Erythroblast (primary cell): ENCODE measurements at regions not wholly inside any gene's neighbourhood (a gene's known extent, or its start where the extent isn't known, plus 50 kb on each side); places are given as distances from the start of the nearest gene placed in this dataset.
"Not testable (repeated sequence)": the region's sequence is repeated elsewhere in the genome, so short reads cannot be mapped to it uniquely, and the experiment has no call there.

Source experiments
- DNase-seq, 2 experiments: peaks; one replicate each; lab custom pipeline; 2025; lab: John Stamatoyannopoulos, UW
- GATA1 ChIP-seq: IDR thresholded peaks from 2 replicates; pipeline ENCODE4 v1.6.1; 2011; ENCODE audit warnings: low read depth, mild to moderate bottlenecking, control low read depth, low read length, moderate library complexity
- POLR2A ChIP-seq: IDR thresholded peaks from 2 replicates; pipeline ENCODE4 v1.6.1; 2011; ENCODE audit warnings: mild to moderate bottlenecking, low read length

GRCh38 chr20:17868700-17869231, 99.8 kb downstream of the SNX5 start:
- TF ChIP-seq GATA1 (no peak), POLR2A (no peak)
- no peak for DNase-seq

- TF ChIP-seq GATA1 (no peak), POLR2A (no peak)
- DNase-seq: no peak
Measured at GRCh38 chr20:17868151-17868550, 100.4 kb downstream of the SNX5 start.

GRCh38 chr20:17867131-17867925, 101.3 kb downstream of the SNX5 start:
- TF ChIP-seq POLR2A: no peak
- no peak for TF ChIP-seq GATA1
- no peak for DNase-seq

GRCh38 chr20:17866234-17867001, 102.2 kb downstream of the SNX5 start:
- TF ChIP-seq GATA1: no peak
- TF ChIP-seq POLR2A: no peak

GRCh38 chr20:17863577-17864292, 104.9 kb downstream of the SNX5 start:
- TF ChIP-seq GATA1: no peak
- TF ChIP-seq POLR2A: no peak

More at GRCh38 chr20:17866234-17867001, 102.2 kb downstream of the SNX5 start:
- no peak for DNase-seq

GRCh38 chr20:17863209-17863576, 105.4 kb downstream of the SNX5 start:
- no peak for TF ChIP-seq POLR2A
- no peak for TF ChIP-seq GATA1
- DNase-seq: no peak

More at GRCh38 chr20:17863577-17864292, 104.9 kb downstream of the SNX5 start:
- DNase-seq: no peak

GRCh38 chr20:17862171-17862570, 106.4 kb downstream of the SNX5 start:
- no peak for DNase-seq
- no peak for TF ChIP-seq GATA1
- no peak for TF ChIP-seq POLR2A

- DNase-seq: not testable (repeated sequence)
Measured at GRCh38 chr20:17861620-17862019, 107.0 kb downstream of the SNX5 start.

GRCh38 chr20:17860301-17861197, 108.0 kb downstream of the SNX5 start:
- no peak for TF ChIP-seq GATA1
- TF ChIP-seq POLR2A: no peak
- no peak for DNase-seq

- no peak for DNase-seq
- no peak for TF ChIP-seq POLR2A
- no peak for TF ChIP-seq GATA1
Measured at GRCh38 chr20:17859616-17860232, 108.9 kb downstream of the SNX5 start.

GRCh38 chr20:17859002-17859615, 109.5 kb downstream of the SNX5 start:
- DNase-seq: no peak
- TF ChIP-seq GATA1 (no peak), POLR2A (no peak)

GRCh38 chr20:17858450-17859001, 110.1 kb downstream of the SNX5 start:
- no peak for DNase-seq
- TF ChIP-seq POLR2A (no peak), GATA1 (no peak)
